ENCODE measurements at regions not wholly inside any gene's neighbourhood (a gene's known extent, or its start where the extent isn't known, plus 50 kb on each side); places are given as distances from the start of the nearest gene placed in this dataset.

DNA sequence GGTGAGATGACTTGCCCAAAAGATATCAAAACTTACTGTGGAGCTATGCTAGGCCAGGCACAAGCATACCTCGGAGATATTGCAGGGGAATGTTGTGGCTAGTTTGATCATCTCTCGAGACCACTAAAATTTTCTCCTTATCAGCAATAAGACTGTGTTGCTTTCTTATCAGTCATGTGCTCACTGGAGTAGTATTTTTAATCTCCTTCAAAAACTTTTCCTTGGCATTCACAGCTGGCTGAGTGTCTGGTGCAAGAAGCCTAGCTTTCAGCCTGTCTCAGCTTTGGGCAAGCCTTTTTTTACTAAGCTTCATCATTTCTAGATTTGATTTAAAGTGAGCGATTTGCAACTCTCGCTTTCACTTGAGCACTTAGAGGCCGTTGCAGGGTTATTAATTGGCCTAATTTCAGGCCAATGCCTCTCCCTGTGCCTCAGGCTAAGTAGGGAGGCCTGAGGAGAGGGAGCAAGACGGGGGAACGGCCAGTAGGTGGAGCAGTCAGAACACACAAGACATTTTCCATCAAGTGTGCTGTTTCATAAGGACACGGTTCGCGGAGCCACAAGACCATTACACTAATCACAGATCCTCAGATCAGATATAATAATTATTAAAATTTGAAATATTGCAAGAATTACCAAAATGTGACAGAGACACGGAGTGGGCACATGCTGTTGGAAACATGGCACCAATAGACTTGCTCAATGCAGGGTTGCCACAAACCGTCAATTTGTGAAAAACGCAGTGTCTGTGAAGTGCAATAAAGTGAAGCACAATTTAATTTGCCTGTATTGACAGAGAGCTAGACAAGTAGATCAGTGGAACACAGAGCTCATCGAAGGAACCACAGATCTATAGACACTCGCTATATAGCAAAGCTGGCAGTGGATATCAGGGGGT lies 106.8 kb upstream of the SIRPG start:
- TF ChIP-seq POLR2AphosphoS5 (IDR thresholded peaks at IDR 0.05): no peak
- TF ChIP-seq, protein P1, sequence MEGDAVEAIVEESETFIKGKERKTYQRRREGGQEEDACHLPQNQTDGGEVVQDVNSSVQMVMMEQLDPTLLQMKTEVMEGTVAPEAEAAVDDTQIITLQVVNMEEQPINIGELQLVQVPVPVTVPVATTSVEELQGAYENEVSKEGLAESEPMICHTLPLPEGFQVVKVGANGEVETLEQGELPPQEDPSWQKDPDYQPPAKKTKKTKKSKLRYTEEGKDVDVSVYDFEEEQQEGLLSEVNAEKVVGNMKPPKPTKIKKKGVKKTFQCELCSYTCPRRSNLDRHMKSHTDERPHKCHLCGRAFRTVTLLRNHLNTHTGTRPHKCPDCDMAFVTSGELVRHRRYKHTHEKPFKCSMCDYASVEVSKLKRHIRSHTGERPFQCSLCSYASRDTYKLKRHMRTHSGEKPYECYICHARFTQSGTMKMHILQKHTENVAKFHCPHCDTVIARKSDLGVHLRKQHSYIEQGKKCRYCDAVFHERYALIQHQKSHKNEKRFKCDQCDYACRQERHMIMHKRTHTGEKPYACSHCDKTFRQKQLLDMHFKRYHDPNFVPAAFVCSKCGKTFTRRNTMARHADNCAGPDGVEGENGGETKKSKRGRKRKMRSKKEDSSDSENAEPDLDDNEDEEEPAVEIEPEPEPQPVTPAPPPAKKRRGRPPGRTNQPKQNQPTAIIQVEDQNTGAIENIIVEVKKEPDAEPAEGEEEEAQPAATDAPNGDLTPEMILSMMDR (IDR thresholded peaks at IDR 0.05 in 8 of 11, conservative IDR thresholded peaks at IDR 0.05 in 3 of 11): peak; percentile 34 to 89 (median 77)
